ENCODE measurements at regions not wholly inside any gene's neighbourhood (a gene's known extent, or its start where the extent isn't known, plus 50 kb on each side); places are given as distances from the start of the nearest gene placed in this dataset.

GRCh38 chr3:5458526-5458925 lies 271.0 kb downstream of the EDEM1 start (continued):
- TF ChIP-seq GTF3C2 (IDR thresholded peaks at IDR 0.05; ENCODE audit: borderline replicate concordance, extremely low read depth, insufficient read length) (no peak), SUPT5H (IDR thresholded peaks at IDR 0.05) (no peak)

- ATAC-seq, result no peak
- no peaks in the 10 kb centered on the region for H3K9me1 ChIP-seq (ENCODE audit: control insufficient read depth, insufficient read depth, low read length)
- H3K36me3 ChIP-seq (ENCODE audit: control insufficient read depth, insufficient read depth, low read length), result no peaks in the 10 kb centered on the region
- FAIRE-seq, result no peak
- no peaks in the 10 kb centered on the region; a peak in 2 of 5 replicates for H3K4me1 ChIP-seq (replicated peaks in 1 of 2; ENCODE audit: control insufficient read depth in 2 of 2, insufficient read depth in 2 of 2, low read length in 2 of 2)
- H3K27ac ChIP-seq (ENCODE audit: extremely low read depth, low read depth, low read length), result no peak overlapping the region
- ChIA-PET POLR2A (no interaction called here), CTCF (ENCODE audit: low intra/inter-chr PET ratio) (no interaction called here)
- WGBS (ENCODE audit: insufficient coverage, low coverage, missing lambda C conversion rate), result 7% methylated on average over 1 of the region's 1 CpG
- no peak overlapping the region for H3K9ac ChIP-seq (ENCODE audit: insufficient read depth in 1 of 2, low read depth in 2 of 2, low read length in 2 of 2)
- no peak overlapping the region for H3K4me3 ChIP-seq
- intact Hi-C loops (cut with micrococcal nuclease) (no loop called here), in situ Hi-C loops (cut with MboI) (no loop called here)
- H3K4me2 ChIP-seq (ENCODE audit: insufficient read depth, low read length), result no peak overlapping the region
- DNase-seq (ENCODE audit: extremely low read depth in 1 of 4, low spot score in 3 of 4), result no peak
- BruUV-seq (replicated peaks), result no TSS peak
- no peaks in the 10 kb centered on the region for H4K20me1 ChIP-seq (replicated peaks; ENCODE audit: control insufficient read depth, insufficient read depth, low read length)
- H3K27me3 ChIP-seq (ENCODE audit: control insufficient read depth in 2 of 2, insufficient read depth in 2 of 2, low read length in 2 of 2), result no peaks in the 10 kb centered on the region
- no peak overlapping the region for H2AFZ ChIP-seq (ENCODE audit: low read depth, low read length)
- H3K79me2 ChIP-seq (ENCODE audit: control insufficient read depth, insufficient read depth, low read length), result no peaks in the 10 kb centered on the region
- no peaks in the 10 kb centered on the region for H3K9me3 ChIP-seq (replicated peaks; ENCODE audit: control insufficient read depth, insufficient read depth, low read depth, low read length)
- TF ChIP-seq RNF2 (IDR thresholded peaks at IDR 0.05), result no peak
- TF ChIP-seq BCL6 (CRISPR knock-in tag; IDR thresholded peaks at IDR 0.05), result no peak
- no peak for TF ChIP-seq ZFP36 (IDR thresholded peaks at IDR 0.05; ENCODE audit: low read depth, low read length, partially characterized antibody)
- TF ChIP-seq SMC3 (conservative IDR thresholded peaks at IDR 0.05; ENCODE audit: insufficient read depth, low read depth, low read length), result no peak
- TF ChIP-seq SMAD2 (IDR thresholded peaks at IDR 0.05; ENCODE audit: low read depth, low read length), result no peak
- no peak for TF ChIP-seq EP300 (IDR thresholded peaks at IDR 0.05; ENCODE audit: low read length)
- no peak for TF ChIP-seq BRF1 (IDR thresholded peaks at IDR 0.05; ENCODE audit: borderline replicate concordance, extremely low read depth, insufficient read length)
- TF ChIP-seq MCM7 (IDR thresholded peaks at IDR 0.05), result no peak
- TF ChIP-seq ZZZ3 (IDR thresholded peaks at IDR 0.05), result no peak
- no peak for TF ChIP-seq CCNT2 (IDR thresholded peaks at IDR 0.05; ENCODE audit: borderline replicate concordance, extremely low read depth, insufficient read length, low read depth, low read length)
- TF ChIP-seq ZNF609 (CRISPR knock-in tag; IDR thresholded peaks at IDR 0.05; ENCODE audit: borderline replicate concordance), result no peak
- no peak for TF ChIP-seq ESRRB (CRISPR knock-in tag; IDR thresholded peaks at IDR 0.05; ENCODE audit: borderline replicate concordance)
- TF ChIP-seq ZNF354B (CRISPR knock-in tag; IDR thresholded peaks at IDR 0.05), result no peak
- no peak for TF ChIP-seq COPS2 (conservative IDR thresholded peaks at IDR 0.05)
- no peak for TF ChIP-seq HIVEP1 (CRISPR knock-in tag; IDR thresholded peaks at IDR 0.05)
These were observed 274.6 kb downstream of the EDEM1 start for GRCh38 chr3:5462086-5462485.
